NB4 (cell line): ENCODE measurements at regions not wholly inside any gene's neighbourhood (a gene's known extent, or its start where the extent isn't known, plus 50 kb on each side); places are given as distances from the start of the nearest gene placed in this dataset.

ENCODE experiments used
- MYC ChIP-seq: IDR thresholded peaks from 2 replicates; pipeline ENCODE4 v1.6.1; 2011; ENCODE audit warnings: low read depth, low read length
- POLR2A ChIP-seq: IDR thresholded peaks from 2 replicates; pipeline ENCODE4 v1.6.1; 2011; ENCODE audit warnings: mild to moderate bottlenecking; ENCODE audit not compliant: insufficient read length; ENCODE audit errors: extremely low read depth
- TF ChIP-seq, protein P1 (sequence below): IDR thresholded peaks from one replicate; pipeline ENCODE4 v1.5.1; 2012; ENCODE audit warnings: low read depth, low read length

DNA sequence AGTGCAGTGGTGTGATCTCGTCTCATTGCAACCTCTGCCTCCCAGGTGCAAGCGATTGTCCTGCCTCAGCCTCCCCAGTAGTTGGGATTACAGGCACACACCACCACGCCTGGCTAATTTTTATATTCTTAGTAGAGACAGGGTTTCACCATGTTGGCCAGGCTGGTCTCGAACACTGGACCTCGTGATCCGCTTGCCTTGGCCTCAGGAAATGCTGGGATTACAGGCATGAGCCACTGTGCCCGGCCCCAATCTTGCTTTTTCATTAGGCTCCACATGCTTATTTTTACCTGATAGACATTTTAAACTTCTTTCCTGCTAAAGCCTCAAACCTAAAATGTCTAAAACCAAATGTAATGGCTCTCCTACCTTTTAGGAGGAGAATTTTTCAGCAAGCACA, 817.0 kb upstream of the NECTIN3 start:
- TF ChIP-seq, protein P1, sequence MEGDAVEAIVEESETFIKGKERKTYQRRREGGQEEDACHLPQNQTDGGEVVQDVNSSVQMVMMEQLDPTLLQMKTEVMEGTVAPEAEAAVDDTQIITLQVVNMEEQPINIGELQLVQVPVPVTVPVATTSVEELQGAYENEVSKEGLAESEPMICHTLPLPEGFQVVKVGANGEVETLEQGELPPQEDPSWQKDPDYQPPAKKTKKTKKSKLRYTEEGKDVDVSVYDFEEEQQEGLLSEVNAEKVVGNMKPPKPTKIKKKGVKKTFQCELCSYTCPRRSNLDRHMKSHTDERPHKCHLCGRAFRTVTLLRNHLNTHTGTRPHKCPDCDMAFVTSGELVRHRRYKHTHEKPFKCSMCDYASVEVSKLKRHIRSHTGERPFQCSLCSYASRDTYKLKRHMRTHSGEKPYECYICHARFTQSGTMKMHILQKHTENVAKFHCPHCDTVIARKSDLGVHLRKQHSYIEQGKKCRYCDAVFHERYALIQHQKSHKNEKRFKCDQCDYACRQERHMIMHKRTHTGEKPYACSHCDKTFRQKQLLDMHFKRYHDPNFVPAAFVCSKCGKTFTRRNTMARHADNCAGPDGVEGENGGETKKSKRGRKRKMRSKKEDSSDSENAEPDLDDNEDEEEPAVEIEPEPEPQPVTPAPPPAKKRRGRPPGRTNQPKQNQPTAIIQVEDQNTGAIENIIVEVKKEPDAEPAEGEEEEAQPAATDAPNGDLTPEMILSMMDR = no peak
- TF ChIP-seq POLR2A (no peak), MYC (no peak)
